NCI-H2196 (cell line): ENCODE measurements at regions not wholly inside any gene's neighbourhood (a gene's known extent, or its start where the extent isn't known, plus 50 kb on each side); places are given as distances from the start of the nearest gene placed in this dataset.

Source experiments
- DNase-seq: peaks from one replicate; lab custom pipeline; 2025; ENCODE audit not compliant: unreplicated experiment; lab: John Stamatoyannopoulos, UW

GRCh38 chr9:117548556-117548955, 133.7 kb upstream of the ASTN2 start:
- no peak for DNase-seq

- no peak for DNase-seq
These were observed 133.0 kb upstream of the ASTN2 start for GRCh38 chr9:117547904-117548303.

DNA sequence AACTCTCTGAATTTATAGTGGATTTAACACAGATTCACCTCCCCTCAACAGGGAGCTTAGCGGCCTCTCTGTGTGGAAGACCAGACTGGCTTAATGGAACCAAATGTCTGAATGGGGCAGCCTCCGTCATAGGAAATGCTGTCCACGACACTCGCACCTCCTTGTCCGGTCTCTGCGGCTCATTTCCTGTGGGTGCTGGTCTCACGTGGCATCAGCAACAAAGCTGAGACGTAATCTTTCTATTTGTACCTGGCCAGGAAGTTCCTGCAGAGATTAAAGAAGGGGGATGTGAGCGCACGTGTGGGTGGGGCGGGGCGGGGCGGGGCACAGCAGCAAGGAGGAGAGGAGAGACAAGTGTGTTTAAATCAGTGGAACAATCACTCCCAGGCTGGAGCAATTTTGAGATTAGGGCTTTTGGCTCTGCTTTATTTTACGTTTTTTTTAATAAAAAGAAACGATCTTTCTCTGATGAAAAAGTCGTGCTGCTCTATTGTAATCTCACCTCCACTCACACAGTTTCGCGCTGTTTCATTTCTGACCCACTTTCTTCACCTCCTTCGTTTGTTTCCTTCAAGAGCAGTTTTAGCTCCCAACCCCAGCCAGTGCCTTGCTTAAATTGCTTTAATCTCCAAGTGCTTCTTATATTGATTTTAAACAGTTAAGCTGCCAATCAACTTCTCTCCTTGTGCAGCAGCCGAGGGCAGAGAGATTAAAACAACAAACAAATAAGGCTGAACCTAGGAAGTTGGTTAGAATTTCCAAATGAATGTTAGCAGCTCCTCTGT, 132.2 kb upstream of the ASTN2 start:
- DNase-seq: no peak

- no peak for DNase-seq
These were observed 131.0 kb upstream of the ASTN2 start for GRCh38 chr9:117545846-117546245.

- no peak for DNase-seq
These were observed 128.2 kb upstream of the ASTN2 start for GRCh38 chr9:117543089-117543488.

GRCh38 chr9:117542021-117542420, 127.2 kb upstream of the ASTN2 start:
- no peak for DNase-seq

DNA sequence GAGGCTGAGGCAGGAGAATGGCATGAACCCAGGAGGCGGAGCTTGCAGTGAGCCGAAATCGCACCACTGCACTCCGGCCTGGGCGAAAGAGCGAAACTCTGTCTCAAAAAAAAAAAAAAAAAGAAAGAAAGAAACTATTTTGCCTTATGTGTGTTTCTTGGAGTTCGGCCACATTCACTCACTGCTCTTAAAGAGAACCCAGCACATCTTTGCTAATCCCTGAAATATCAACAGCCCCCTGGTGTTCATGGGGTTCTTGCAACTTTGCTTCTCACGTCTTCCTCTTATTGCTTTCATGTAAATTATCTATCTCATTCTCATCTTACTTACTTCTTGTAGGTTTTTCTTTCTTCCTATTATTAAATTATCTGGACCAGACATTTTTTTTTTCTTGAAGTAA, 126.3 kb upstream of the ASTN2 start:
- DNase-seq: no peak

DNA sequence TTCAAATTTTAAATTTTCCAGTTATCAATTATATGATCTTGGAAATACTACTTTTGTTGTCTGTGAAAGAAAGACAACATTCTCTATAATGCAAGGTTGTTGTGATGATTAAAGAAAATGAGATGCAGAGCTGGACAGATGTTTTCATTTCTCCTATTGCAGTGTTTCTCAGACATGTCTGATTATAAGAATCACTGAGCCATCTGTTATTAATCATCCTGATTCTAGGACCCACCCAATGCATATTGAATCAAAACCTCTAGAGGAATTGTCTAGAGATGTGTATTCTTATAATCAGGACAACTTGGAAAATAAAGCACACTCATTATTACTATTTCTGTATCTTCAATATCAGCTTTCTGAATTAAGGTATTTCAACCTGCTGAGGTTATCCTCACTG, 121.1 kb upstream of the ASTN2 start:
- no peak for DNase-seq

GRCh38 chr9:117535434-117535833, 120.6 kb upstream of the ASTN2 start:
- DNase-seq: no peak

DNA sequence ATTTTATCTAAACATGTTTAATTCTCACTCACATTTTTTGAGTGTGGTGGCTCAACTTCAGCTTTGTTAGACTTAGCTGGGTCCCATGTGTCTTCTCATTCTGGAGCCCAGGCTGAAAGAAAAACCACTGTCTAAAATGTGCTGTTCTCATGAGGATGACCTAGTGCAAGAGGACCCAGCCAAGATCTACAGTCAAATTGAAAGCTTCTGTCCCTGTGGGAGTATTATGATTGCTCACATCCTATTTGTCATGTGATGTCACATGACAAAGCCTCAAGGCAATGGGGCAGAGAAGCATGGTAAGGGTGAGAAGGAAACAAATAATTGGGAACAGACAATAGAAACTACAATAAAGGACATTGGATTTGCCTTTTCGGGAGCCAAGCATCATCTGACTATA, 113.4 kb upstream of the ASTN2 start:
- no peak for DNase-seq

DNA sequence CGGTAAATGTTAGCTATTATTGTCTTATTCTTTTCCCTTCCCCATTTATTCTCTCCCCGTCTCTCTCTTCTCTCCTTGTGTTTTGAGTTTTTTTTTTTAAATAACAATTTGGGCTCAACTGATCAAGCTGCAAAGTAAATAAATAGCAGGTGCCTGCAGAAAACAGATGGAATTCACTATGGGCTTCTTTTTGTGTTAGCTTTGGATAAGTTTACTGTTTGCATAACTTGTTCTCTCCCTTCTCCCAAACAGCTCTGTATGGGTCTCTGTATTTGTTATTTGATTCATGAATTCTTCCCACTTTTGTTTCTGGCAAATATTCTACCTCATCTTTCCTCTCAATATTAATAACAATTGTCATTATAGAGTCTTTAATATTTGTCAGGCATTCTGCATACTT, 111.8 kb upstream of the ASTN2 start:
- DNase-seq: peak; percentile 5

DNA sequence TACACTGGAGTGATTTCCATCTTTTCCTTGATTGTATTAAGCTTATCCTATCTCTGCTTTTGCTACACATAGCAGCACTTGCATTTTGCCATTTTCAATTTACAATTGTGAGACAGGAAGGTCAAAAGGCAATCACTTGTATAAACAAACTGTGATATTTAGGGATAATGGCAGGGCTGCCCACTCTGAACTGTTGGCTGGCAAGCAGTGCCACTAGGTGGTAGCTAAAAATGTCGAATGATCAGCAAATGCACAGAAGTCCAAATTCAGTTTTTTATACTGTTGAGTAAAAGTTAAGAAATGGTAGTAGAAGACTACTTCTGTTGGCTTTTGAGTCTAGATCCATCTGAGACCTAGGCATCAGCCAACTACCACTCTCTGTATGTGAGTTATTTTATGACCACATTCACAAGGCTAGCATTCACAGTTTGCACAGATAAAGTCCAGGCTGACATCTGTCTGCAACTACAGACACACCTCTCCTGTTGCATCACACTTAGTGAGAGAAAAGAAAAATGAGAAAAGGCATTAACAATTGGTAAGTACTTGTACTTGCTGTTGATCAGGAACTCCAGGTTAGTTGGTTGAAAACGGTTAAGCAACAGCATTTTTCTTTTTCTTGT, 108.8 kb upstream of the ASTN2 start:
- DNase-seq: no peak

GRCh38 chr9:117521293-117521692, 106.4 kb upstream of the ASTN2 start:
- no peak for DNase-seq

GRCh38 chr9:117516676-117517632, 102.1 kb upstream of the ASTN2 start:
- peak; percentile 65 for DNase-seq

- DNase-seq: no peak
These were observed 97.1 kb upstream of the ASTN2 start for GRCh38 chr9:117511852-117512481.

DNA sequence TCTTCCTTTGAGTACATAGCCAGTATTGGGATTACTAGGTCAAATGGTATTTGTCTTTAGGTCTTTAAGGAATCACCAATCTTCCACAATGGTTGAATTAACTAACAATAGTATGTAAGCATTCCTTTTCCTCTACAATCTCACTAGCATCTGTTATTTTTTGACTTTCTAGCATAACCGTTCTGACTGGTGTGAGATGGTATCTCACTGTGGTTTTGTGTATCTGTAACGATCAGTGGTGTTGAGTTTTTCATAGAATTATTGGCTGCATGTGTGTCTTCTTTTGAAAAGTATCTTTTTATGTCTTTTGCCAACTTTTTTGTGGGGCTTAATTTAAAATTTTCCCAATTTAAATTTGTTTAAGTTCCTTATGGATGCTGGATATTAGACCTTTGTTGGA, 81.5 kb upstream of the ASTN2 start:
- no peak for DNase-seq

- DNase-seq: peak; percentile 14
These were observed 79.7 kb upstream of the ASTN2 start for GRCh38 chr9:117494401-117495090.

GRCh38 chr9:117492476-117492875, 77.6 kb upstream of the ASTN2 start:
- DNase-seq: no peak

DNA sequence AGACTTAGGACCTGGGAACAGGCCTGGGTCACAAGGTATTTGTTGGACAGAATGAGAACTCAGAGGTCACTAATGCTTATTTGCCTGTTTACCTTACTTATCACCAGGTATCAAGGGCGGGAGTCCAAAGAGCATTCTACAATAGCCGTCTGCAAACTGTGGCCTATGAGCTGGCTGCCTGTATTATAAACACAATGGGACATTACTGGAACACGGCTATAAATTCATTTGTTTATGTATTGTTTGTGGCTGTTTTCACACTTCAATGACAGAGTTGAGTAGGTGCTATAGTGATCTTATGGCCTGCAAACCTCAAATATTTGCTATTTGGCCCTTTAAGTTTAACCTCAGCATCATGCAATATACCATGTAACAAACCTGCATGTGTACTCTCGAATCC, 76.6 kb upstream of the ASTN2 start:
- DNase-seq: no peak

DNA sequence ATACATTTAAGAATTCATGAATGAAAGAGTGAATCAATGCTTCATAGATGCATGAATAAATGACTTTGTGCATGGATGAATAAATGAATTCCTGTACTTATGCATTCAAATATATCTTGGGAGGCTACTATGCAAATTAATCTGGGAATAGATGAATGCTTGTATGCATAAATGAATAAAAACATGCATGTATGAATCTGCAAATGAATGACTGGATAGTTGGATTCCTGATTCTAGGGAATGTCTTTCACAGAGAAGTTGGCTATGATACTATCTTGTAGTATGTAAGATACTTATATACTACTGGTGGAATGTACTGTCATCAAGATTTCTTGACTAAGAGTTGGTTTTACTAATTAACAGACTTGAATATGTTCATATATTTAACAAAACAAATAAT, 75.3 kb upstream of the ASTN2 start:
- DNase-seq: no peak

GRCh38 chr9:117488659-117489058, 73.8 kb upstream of the ASTN2 start:
- DNase-seq: no peak
